K562 (cell line): ENCODE measurements at regions not wholly inside any gene's neighbourhood (a gene's known extent, or its start where the extent isn't known, plus 50 kb on each side); places are given as distances from the start of the nearest gene placed in this dataset.
A peak's percentile ranks its signal among the peaks of the same experiment; 100 is the strongest.

Source experiments
- CEBPG ChIP-seq, 3 experiments: fragments of 200-800 bp in 1 of 3; sonication (Bioruptor generic) in 1 of 3; sonication (generic) in 1 of 3; formaldehyde crosslinking in 1 of 3; IDR thresholded peaks in 2 of 3; conservative IDR thresholded peaks in 1 of 3; 2 replicates each; pipeline versions ENCODE4 v1.6.1 to v1.8.0; 2016 to 2022; ENCODE audit warnings: missing compliant biosample characterization in 2 of 3, missing genetic modification characterization in 2 of 3, mild to moderate bottlenecking in 1 of 3, missing genetic modification reagents in 1 of 3
- EZH2 ChIP-seq: IDR thresholded peaks from 2 replicates; pipeline ENCODE4 v1.6.1; 2012; ENCODE audit warnings: low read depth, mild to moderate bottlenecking, inconsistent platforms, low read length, borderline replicate concordance
- FIP1L1 ChIP-seq: fragments of 200-400 bp; formaldehyde crosslinking; IDR thresholded peaks from 2 replicates; pipeline ENCODE4 v1.6.1; 2018; ENCODE audit warnings: mild to moderate bottlenecking, low read depth, low read length; ENCODE audit not compliant: poor library complexity, severe bottlenecking
- HDAC1 ChIP-seq, 2 experiments: fragments of 450-650 bp; IDR thresholded peaks; 2 replicates each; pipeline ENCODE4 v1.6.1; 2016 to 2017; ENCODE audit warnings: inconsistent platforms in 1 of 2, mild to moderate bottlenecking in 1 of 2, moderate library complexity in 1 of 2
- HDAC2 ChIP-seq: fragments of 450-650 bp; IDR thresholded peaks from 2 replicates; pipeline ENCODE4 v1.6.1; 2016; ENCODE audit warnings: mild to moderate bottlenecking
- JUND ChIP-seq, 2 experiments: IDR thresholded peaks; 2 replicates in 1 of 2; 3 replicates in 1 of 2; pipeline ENCODE4 v1.6.1; 2011; ENCODE audit warnings: borderline replicate concordance in 2 of 2, low read depth in 2 of 2, low read length in 2 of 2, improper control_type of control experiment in 1 of 2, missing biosample characterization in 1 of 2, missing genetic modification characterization in 1 of 2, missing genetic modification reagents in 1 of 2
- KAT7 ChIP-seq: sonication (generic); formaldehyde crosslinking; IDR thresholded peaks from 2 replicates; pipeline ENCODE4 v1.8.0; 2022; ENCODE audit warnings: missing genetic modification reagents, mild to moderate bottlenecking, borderline replicate concordance
- PRMT5 ChIP-seq: sonication (generic); formaldehyde crosslinking; IDR thresholded peaks from 2 replicates; pipeline ENCODE4 v1.5.0; 2020; ENCODE audit warnings: missing genetic modification reagents
- TCF3 ChIP-seq: sonication (generic); formaldehyde crosslinking; IDR thresholded peaks from 2 replicates; pipeline ENCODE4 v1.4.0; 2020; ENCODE audit warnings: mild to moderate bottlenecking, missing genetic modification reagents
- ZBTB17 ChIP-seq: fragments of 450-650 bp; formaldehyde crosslinking; IDR thresholded peaks from 2 replicates; pipeline ENCODE4 v1.4.0; 2020; ENCODE audit warnings: mild to moderate bottlenecking
- ZNF124 ChIP-seq: sonication (generic); formaldehyde crosslinking; IDR thresholded peaks from 2 replicates; pipeline ENCODE4 v1.8.1; 2022; ENCODE audit warnings: missing genetic modification reagents
- TF ChIP-seq, protein P1 (sequence below): fragments of 450-650 bp; IDR thresholded peaks from 2 replicates; pipeline ENCODE4 v1.6.1; 2016; ENCODE audit warnings: borderline replicate concordance
- TF ChIP-seq, protein P2 (sequence below): fragments of 450-650 bp; formaldehyde crosslinking; IDR thresholded peaks from 2 replicates; pipeline ENCODE4 v1.4.0; 2022; ENCODE audit warnings: missing genetic modification characterization
- TF ChIP-seq, protein P3 (sequence below), 2 experiments: fragments of 450-650 bp in 1 of 2; sonication (generic) in 1 of 2; formaldehyde crosslinking; conservative IDR thresholded peaks; 2 replicates each; pipeline versions ENCODE4 v1.4.0 to v1.8.1; 2020 to 2022; ENCODE audit warnings: mild to moderate bottlenecking in 1 of 2, missing genetic modification reagents in 1 of 2
- TF ChIP-seq, protein P4 (sequence below): fragments of 450-650 bp; IDR thresholded peaks from 2 replicates; pipeline ENCODE4 v1.6.1; 2016; ENCODE audit warnings: mild to moderate bottlenecking

DNA sequence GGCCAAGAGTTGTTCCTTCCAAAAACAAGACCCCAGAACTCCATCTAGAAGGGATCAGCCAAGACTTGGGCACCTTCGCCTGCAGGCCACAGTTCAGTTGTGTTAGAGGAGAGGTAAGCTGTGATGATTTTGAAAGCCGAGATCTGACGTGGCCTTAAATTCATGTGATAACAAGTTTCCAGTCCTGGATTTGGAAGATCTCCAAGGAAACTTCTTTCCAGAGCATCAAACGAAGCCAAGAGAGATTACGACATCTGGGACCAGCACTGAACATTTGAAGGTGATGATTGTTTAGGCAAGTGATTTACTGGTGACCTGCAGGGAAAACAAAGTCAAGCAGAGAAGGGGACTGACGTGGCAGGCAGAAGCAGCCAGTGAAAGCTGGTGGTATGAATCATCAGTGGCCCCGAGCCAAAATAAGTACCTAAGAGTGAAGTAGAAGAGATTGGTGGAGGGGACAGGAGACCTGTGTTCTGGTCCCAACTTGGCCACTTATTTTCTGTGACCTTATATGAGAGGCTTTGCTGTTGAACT, 339.0 kb upstream of the PROK2 start (continued):
- peak; percentile 97 for TF ChIP-seq JUND (IDR thresholded peaks at IDR 0.05; ENCODE audit: borderline replicate concordance, low read depth, low read length)
- peak; percentile 92; the same call in 2 of the 3 replicates for TF ChIP-seq JUND (tag; IDR thresholded peaks at IDR 0.05; ENCODE audit: borderline replicate concordance, low read depth, low read length)
- no peak for TF ChIP-seq ZNF124 (CRISPR knock-in tag)
- TF ChIP-seq CEBPG (CRISPR knock-in tag; IDR thresholded peaks at IDR 0.05): no peak
- TF ChIP-seq CEBPG (tag; conservative IDR thresholded peaks at IDR 0.05 in 1 of 2, IDR thresholded peaks at IDR 0.05 in 1 of 2): peak; percentile 51 to 83; a peak in 3 of 4 replicates
- TF ChIP-seq EZH2: no peak
- no peak for TF ChIP-seq KAT7 (CRISPR knock-in tag)
- TF ChIP-seq HDAC1 (IDR thresholded peaks at IDR 0.05): peak in 1 of 2 experiments; percentile 24; a peak in 1 of 4 replicates
- TF ChIP-seq ZBTB17: no peak
- TF ChIP-seq, protein P1, sequence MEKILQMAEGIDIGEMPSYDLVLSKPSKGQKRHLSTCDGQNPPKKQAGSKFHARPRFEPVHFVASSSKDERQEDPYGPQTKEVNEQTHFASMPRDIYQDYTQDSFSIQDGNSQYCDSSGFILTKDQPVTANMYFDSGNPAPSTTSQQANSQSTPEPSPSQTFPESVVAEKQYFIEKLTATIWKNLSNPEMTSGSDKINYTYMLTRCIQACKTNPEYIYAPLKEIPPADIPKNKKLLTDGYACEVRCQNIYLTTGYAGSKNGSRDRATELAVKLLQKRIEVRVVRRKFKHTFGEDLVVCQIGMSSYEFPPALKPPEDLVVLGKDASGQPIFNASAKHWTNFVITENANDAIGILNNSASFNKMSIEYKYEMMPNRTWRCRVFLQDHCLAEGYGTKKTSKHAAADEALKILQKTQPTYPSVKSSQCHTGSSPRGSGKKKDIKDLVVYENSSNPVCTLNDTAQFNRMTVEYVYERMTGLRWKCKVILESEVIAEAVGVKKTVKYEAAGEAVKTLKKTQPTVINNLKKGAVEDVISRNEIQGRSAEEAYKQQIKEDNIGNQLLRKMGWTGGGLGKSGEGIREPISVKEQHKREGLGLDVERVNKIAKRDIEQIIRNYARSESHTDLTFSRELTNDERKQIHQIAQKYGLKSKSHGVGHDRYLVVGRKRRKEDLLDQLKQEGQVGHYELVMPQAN: no peak
- TF ChIP-seq, protein P2, sequence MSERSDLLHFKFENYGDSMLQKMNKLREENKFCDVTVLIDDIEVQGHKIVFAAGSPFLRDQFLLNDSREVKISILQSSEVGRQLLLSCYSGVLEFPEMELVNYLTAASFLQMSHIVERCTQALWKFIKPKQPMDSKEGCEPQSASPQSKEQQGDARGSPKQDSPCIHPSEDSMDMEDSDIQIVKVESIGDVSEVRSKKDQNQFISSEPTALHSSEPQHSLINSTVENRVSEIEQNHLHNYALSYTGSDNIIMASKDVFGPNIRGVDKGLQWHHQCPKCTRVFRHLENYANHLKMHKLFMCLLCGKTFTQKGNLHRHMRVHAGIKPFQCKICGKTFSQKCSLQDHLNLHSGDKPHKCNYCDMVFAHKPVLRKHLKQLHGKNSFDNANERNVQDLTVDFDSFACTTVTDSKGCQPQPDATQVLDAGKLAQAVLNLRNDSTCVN (CRISPR knock-in tag): no peak
- TF ChIP-seq HDAC2: peak; percentile 48; the same call in 1 of the 2 replicates
- TF ChIP-seq, protein P3, sequence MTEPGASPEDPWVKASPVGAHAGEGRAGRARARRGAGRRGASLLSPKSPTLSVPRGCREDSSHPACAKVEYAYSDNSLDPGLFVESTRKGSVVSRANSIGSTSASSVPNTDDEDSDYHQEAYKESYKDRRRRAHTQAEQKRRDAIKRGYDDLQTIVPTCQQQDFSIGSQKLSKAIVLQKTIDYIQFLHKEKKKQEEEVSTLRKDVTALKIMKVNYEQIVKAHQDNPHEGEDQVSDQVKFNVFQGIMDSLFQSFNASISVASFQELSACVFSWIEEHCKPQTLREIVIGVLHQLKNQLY (CRISPR knock-in tag; conservative IDR thresholded peaks at IDR 0.05): no peak
- no peak for TF ChIP-seq PRMT5 (CRISPR knock-in tag)
- TF ChIP-seq, protein P4, sequence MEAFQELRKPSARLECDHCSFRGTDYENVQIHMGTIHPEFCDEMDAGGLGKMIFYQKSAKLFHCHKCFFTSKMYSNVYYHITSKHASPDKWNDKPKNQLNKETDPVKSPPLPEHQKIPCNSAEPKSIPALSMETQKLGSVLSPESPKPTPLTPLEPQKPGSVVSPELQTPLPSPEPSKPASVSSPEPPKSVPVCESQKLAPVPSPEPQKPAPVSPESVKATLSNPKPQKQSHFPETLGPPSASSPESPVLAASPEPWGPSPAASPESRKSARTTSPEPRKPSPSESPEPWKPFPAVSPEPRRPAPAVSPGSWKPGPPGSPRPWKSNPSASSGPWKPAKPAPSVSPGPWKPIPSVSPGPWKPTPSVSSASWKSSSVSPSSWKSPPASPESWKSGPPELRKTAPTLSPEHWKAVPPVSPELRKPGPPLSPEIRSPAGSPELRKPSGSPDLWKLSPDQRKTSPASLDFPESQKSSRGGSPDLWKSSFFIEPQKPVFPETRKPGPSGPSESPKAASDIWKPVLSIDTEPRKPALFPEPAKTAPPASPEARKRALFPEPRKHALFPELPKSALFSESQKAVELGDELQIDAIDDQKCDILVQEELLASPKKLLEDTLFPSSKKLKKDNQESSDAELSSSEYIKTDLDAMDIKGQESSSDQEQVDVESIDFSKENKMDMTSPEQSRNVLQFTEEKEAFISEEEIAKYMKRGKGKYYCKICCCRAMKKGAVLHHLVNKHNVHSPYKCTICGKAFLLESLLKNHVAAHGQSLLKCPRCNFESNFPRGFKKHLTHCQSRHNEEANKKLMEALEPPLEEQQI: no peak
- TF ChIP-seq TCF3 (CRISPR knock-in tag): 0 out of 2 replicates have a peak, but pooled peaks have one; percentile 10
- no peak for TF ChIP-seq FIP1L1
